ENCODE measurements at regions not wholly inside any gene's neighbourhood (a gene's known extent, or its start where the extent isn't known, plus 50 kb on each side); places are given as distances from the start of the nearest gene placed in this dataset.
"Not testable (repeated sequence)": the region's sequence is repeated elsewhere in the genome, so short reads cannot be mapped to it uniquely, and the experiment has no call there.

- not testable (repeated sequence) for TF ChIP-seq CTCF (IDR thresholded peaks at IDR 0.05; ENCODE audit: borderline replicate concordance, extremely low read depth, low read length, poor library complexity, severe bottlenecking); EZH2 (IDR thresholded peaks at IDR 0.05; ENCODE audit: borderline replicate concordance, low read depth, low read length, severe bottlenecking)
These were observed 56.8 kb downstream of the ATP6V0E2 start for GRCh38 chr7:149930374-149931068.
